ENCODE measurements at regions not wholly inside any gene's neighbourhood (a gene's known extent, or its start where the extent isn't known, plus 50 kb on each side); places are given as distances from the start of the nearest gene placed in this dataset.

GRCh38 chrX:20522420-20522819 is 255.7 kb upstream of the RPS6KA3 start:
- TF ChIP-seq CTCF (IDR thresholded peaks at IDR 0.05; ENCODE audit: control insufficient read depth, insufficient read depth, low read depth, low read length, missing control alignments) = no peak
- H3K4me3 ChIP-seq (ENCODE audit: control insufficient read depth, low read depth, low read length) = no peak overlapping the region
- no peak for DNase-seq (ENCODE audit: low read depth)

GRCh38 chrX:20521222-20521621 is 254.5 kb upstream of the RPS6KA3 start:
- no peak for TF ChIP-seq CTCF (IDR thresholded peaks at IDR 0.05; ENCODE audit: control insufficient read depth, insufficient read depth, low read depth, low read length, missing control alignments)
- no peak overlapping the region for H3K4me3 ChIP-seq (ENCODE audit: control insufficient read depth, low read depth, low read length)
- DNase-seq (ENCODE audit: low read depth) = peak; percentile 31

- H3K4me3 ChIP-seq (ENCODE audit: control insufficient read depth, low read depth, low read length) = no peak overlapping the region
- no peak for TF ChIP-seq CTCF (IDR thresholded peaks at IDR 0.05; ENCODE audit: control insufficient read depth, insufficient read depth, low read depth, low read length, missing control alignments)
- no peak for DNase-seq (ENCODE audit: low read depth)
Observed at GRCh38 chrX:20519826-20520225, 253.1 kb upstream of the RPS6KA3 start.

- no peak overlapping the region for H3K4me3 ChIP-seq (ENCODE audit: control insufficient read depth, low read depth, low read length)
- no peak for TF ChIP-seq CTCF (IDR thresholded peaks at IDR 0.05; ENCODE audit: control insufficient read depth, insufficient read depth, low read depth, low read length, missing control alignments)
- DNase-seq (ENCODE audit: low read depth) = no peak
Observed at GRCh38 chrX:20519146-20519545, 252.4 kb upstream of the RPS6KA3 start.

- peak; percentile 13 for DNase-seq (ENCODE audit: low read depth)
- no peak for TF ChIP-seq CTCF (IDR thresholded peaks at IDR 0.05; ENCODE audit: control insufficient read depth, insufficient read depth, low read depth, low read length, missing control alignments)
- H3K4me3 ChIP-seq (ENCODE audit: control insufficient read depth, low read depth, low read length) = no peak overlapping the region
Observed at GRCh38 chrX:20517565-20517964, 250.9 kb upstream of the RPS6KA3 start.

- no peak for TF ChIP-seq CTCF (IDR thresholded peaks at IDR 0.05; ENCODE audit: control insufficient read depth, insufficient read depth, low read depth, low read length, missing control alignments)
- peak; percentile 69 for DNase-seq (ENCODE audit: low read depth)
- no peak overlapping the region for H3K4me3 ChIP-seq (ENCODE audit: control insufficient read depth, low read depth, low read length)
Observed at GRCh38 chrX:20515841-20516461, 249.2 kb upstream of the RPS6KA3 start.

- no peak overlapping the region for H3K4me3 ChIP-seq (ENCODE audit: control insufficient read depth, low read depth, low read length)
- TF ChIP-seq CTCF (IDR thresholded peaks at IDR 0.05; ENCODE audit: control insufficient read depth, insufficient read depth, low read depth, low read length, missing control alignments) = no peak
- DNase-seq (ENCODE audit: low read depth) = peak; percentile 29
Observed at GRCh38 chrX:20514358-20514757, 247.6 kb upstream of the RPS6KA3 start.
